ENCODE measurements at regions not wholly inside any gene's neighbourhood (a gene's known extent, or its start where the extent isn't known, plus 50 kb on each side); places are given as distances from the start of the nearest gene placed in this dataset.

- H3K9me2 ChIP-seq (replicated peaks; ENCODE audit: insufficient read depth): no peaks in the 10 kb centered on the region
- H3K36me3 ChIP-seq (replicated peaks; ENCODE audit: insufficient read depth, low read depth): no peaks in the 10 kb centered on the region
- WGBS (ENCODE audit: low lambda C conversion rate, missing lambda C conversion rate): 72% methylated on average over 4 of the region's 4 CpGs
- H3K9me3 ChIP-seq (ENCODE audit: low read depth): no peaks in the 10 kb centered on the region
- H3K27ac ChIP-seq: no peak overlapping the region
- H3K79me2 ChIP-seq: no peaks in the 10 kb centered on the region
- no peak overlapping the region for H3K4me3 ChIP-seq
- no peak for DNase-seq (ENCODE audit: low spot score)
- no peaks in the 10 kb centered on the region for H3K4me1 ChIP-seq (ENCODE audit: insufficient read depth)
- TF ChIP-seq, protein P1, sequence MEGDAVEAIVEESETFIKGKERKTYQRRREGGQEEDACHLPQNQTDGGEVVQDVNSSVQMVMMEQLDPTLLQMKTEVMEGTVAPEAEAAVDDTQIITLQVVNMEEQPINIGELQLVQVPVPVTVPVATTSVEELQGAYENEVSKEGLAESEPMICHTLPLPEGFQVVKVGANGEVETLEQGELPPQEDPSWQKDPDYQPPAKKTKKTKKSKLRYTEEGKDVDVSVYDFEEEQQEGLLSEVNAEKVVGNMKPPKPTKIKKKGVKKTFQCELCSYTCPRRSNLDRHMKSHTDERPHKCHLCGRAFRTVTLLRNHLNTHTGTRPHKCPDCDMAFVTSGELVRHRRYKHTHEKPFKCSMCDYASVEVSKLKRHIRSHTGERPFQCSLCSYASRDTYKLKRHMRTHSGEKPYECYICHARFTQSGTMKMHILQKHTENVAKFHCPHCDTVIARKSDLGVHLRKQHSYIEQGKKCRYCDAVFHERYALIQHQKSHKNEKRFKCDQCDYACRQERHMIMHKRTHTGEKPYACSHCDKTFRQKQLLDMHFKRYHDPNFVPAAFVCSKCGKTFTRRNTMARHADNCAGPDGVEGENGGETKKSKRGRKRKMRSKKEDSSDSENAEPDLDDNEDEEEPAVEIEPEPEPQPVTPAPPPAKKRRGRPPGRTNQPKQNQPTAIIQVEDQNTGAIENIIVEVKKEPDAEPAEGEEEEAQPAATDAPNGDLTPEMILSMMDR (IDR thresholded peaks at IDR 0.05; ENCODE audit: poor library complexity): no peak
- TF ChIP-seq EZH2phosphoT487 (IDR thresholded peaks at IDR 0.05; ENCODE audit: low read depth, severe bottlenecking, unreplicated experiment): no peak
- TF ChIP-seq EZH2 (IDR thresholded peaks at IDR 0.05; ENCODE audit: borderline replicate concordance): no peak
- no peak overlapping the region for H3K4me2 ChIP-seq
- H3K27me3 ChIP-seq: no peaks in the 10 kb centered on the region
- no peak overlapping the region for H2AFZ ChIP-seq
- no peaks in the 10 kb centered on the region for H4K20me1 ChIP-seq (ENCODE audit: insufficient read depth, poor library complexity, severe bottlenecking)
These were observed 56.0 kb upstream of the TAB2 start for GRCh38 chr6:149261364-149262040.

- 95% methylated on average over 2 of the region's 2 CpGs for WGBS (ENCODE audit: low lambda C conversion rate, missing lambda C conversion rate)
These were observed 54.2 kb upstream of the TAB2 start for GRCh38 chr6:149263321-149263720.

GRCh38 chr6:149264629-149265028, 52.9 kb upstream of the TAB2 start:
- no peak overlapping the region for H3K27ac ChIP-seq
- 54% methylated on average over 5 of the region's 5 CpGs for WGBS (ENCODE audit: low lambda C conversion rate, missing lambda C conversion rate)
- H4K20me1 ChIP-seq (ENCODE audit: insufficient read depth, poor library complexity, severe bottlenecking): no peaks in the 10 kb centered on the region
- H3K9me2 ChIP-seq (replicated peaks; ENCODE audit: insufficient read depth): no peaks in the 10 kb centered on the region
- no peak overlapping the region for H3K4me3 ChIP-seq
- no peak overlapping the region for H2AFZ ChIP-seq
- no peaks in the 10 kb centered on the region for H3K27me3 ChIP-seq
- TF ChIP-seq EZH2 (IDR thresholded peaks at IDR 0.05; ENCODE audit: borderline replicate concordance): no peak
- TF ChIP-seq, protein P1 (IDR thresholded peaks at IDR 0.05; ENCODE audit: poor library complexity): no peak
- no peak for TF ChIP-seq EZH2phosphoT487 (IDR thresholded peaks at IDR 0.05; ENCODE audit: low read depth, severe bottlenecking, unreplicated experiment)
- no peak overlapping the region for H3K4me2 ChIP-seq
- DNase-seq (ENCODE audit: low spot score): no peak
- H3K36me3 ChIP-seq (replicated peaks; ENCODE audit: insufficient read depth, low read depth): no peaks in the 10 kb centered on the region
- H3K9me3 ChIP-seq (ENCODE audit: low read depth): no peaks in the 10 kb centered on the region
- no peaks in the 10 kb centered on the region for H3K4me1 ChIP-seq (ENCODE audit: insufficient read depth)
- H3K79me2 ChIP-seq: no peaks in the 10 kb centered on the region

More at GRCh38 chr6:149263321-149263720, 54.2 kb upstream of the TAB2 start:
- H4K20me1 ChIP-seq (ENCODE audit: insufficient read depth, poor library complexity, severe bottlenecking): no peaks in the 10 kb centered on the region
- H3K4me3 ChIP-seq: no peak overlapping the region
- TF ChIP-seq, protein P1 (IDR thresholded peaks at IDR 0.05; ENCODE audit: poor library complexity): no peak
- TF ChIP-seq EZH2phosphoT487 (IDR thresholded peaks at IDR 0.05; ENCODE audit: low read depth, severe bottlenecking, unreplicated experiment): no peak
- TF ChIP-seq EZH2 (IDR thresholded peaks at IDR 0.05; ENCODE audit: borderline replicate concordance): no peak
- no peaks in the 10 kb centered on the region for H3K27me3 ChIP-seq
- H3K4me1 ChIP-seq (ENCODE audit: insufficient read depth): no peaks in the 10 kb centered on the region
- H3K79me2 ChIP-seq: no peaks in the 10 kb centered on the region
- no peaks in the 10 kb centered on the region for H3K36me3 ChIP-seq (replicated peaks; ENCODE audit: insufficient read depth, low read depth)
- no peak for DNase-seq (ENCODE audit: low spot score)
- no peak overlapping the region for H2AFZ ChIP-seq
- no peak overlapping the region for H3K4me2 ChIP-seq
- no peak overlapping the region for H3K27ac ChIP-seq
- H3K9me3 ChIP-seq (ENCODE audit: low read depth): no peaks in the 10 kb centered on the region
- no peaks in the 10 kb centered on the region for H3K9me2 ChIP-seq (replicated peaks; ENCODE audit: insufficient read depth)

Data from hepatocyte (in vitro differentiated cells).